ENCODE measurements at regions not wholly inside any gene's neighbourhood (a gene's known extent, or its start where the extent isn't known, plus 50 kb on each side); places are given as distances from the start of the nearest gene placed in this dataset.

DNA sequence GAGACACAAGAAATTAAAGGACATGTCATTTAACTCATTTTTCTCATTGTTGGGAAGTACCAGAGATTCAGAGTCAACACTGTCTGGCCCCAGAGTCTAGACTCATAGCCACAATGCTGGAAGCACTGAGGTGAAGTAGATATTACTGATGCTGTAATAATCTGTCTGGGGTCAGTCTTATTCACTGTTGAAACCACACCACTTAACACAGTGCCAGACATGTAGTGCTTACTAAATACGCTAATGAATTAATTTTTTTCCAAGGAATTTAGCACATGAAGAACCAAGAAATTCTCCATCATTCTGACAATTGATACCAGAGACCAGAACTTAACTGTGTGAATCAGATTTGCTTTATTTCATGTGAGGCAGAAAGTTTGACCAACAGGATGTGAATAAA lies 150.8 kb upstream of the STAC start:
- ChIA-PET CTCF (no interaction called here), POLR2A (no interaction called here)
- H3K36me3 ChIP-seq (ENCODE audit: control insufficient read depth in 2 of 2, insufficient read depth in 1 of 2, low read length in 2 of 2): no peaks in the 10 kb centered on the region
- no peaks in the 10 kb centered on the region for H3K4me1 ChIP-seq (ENCODE audit: control insufficient read depth, insufficient read depth, low read length)
- H3K4me3 ChIP-seq (ENCODE audit: low read depth, low read length): no peak overlapping the region
- no peaks in the 10 kb centered on the region for H3K9me3 ChIP-seq (ENCODE audit: control insufficient read depth, insufficient read depth, low read depth, low read length)
- H3K27ac ChIP-seq (ENCODE audit: extremely low read depth, low read depth, low read length): no peak overlapping the region
- TF ChIP-seq ZNF704 (tag by site-specific recombination; IDR thresholded peaks at IDR 0.05) (no peak), ZNF10 (tag by site-specific recombination; IDR thresholded peaks at IDR 0.05) (no peak), ZNF248 (tag by site-specific recombination; IDR thresholded peaks at IDR 0.05) (no peak), ZNF624 (tag by site-specific recombination; IDR thresholded peaks at IDR 0.05) (no peak), MZF1 (tag by site-specific recombination; IDR thresholded peaks at IDR 0.05; ENCODE audit: borderline replicate concordance) (no peak), KLF7 (tag by site-specific recombination; IDR thresholded peaks at IDR 0.05; ENCODE audit: borderline replicate concordance) (no peak), PRDM6 (tag by site-specific recombination; IDR thresholded peaks at IDR 0.05) (no peak), ZNF830 (tag by site-specific recombination; IDR thresholded peaks at IDR 0.05; ENCODE audit: low read depth) (no peak), ZNF785 (tag by site-specific recombination; IDR thresholded peaks at IDR 0.05) (no peak), ZNF423 (tag by site-specific recombination; IDR thresholded peaks at IDR 0.05) (no peak), ZNF311 (tag by site-specific recombination; IDR thresholded peaks at IDR 0.05; ENCODE audit: borderline replicate concordance) (no peak), ZNF239 (tag by site-specific recombination; IDR thresholded peaks at IDR 0.05) (no peak), ZNF544 (tag by site-specific recombination; IDR thresholded peaks at IDR 0.05) (no peak), ZNF18 (tag by site-specific recombination; IDR thresholded peaks at IDR 0.05) (no peak), GLI2 (tag by site-specific recombination; IDR thresholded peaks at IDR 0.05; ENCODE audit: borderline replicate concordance, low read depth) (no peak)
- TF ChIP-seq, protein P1, sequence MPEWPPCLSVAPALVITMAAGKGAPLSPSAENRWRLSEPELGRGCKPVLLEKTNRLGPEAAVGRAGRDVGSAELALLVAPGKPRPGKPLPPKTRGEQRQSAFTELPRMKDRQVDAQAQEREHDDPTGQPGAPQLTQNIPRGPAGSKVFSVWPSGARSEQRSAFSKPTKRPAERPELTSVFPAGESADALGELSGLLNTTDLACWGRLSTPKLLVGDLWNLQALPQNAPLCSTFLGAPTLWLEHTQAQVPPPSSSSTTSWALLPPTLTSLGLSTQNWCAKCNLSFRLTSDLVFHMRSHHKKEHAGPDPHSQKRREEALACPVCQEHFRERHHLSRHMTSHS (tag by site-specific recombination; IDR thresholded peaks at IDR 0.05): no peak

DNA sequence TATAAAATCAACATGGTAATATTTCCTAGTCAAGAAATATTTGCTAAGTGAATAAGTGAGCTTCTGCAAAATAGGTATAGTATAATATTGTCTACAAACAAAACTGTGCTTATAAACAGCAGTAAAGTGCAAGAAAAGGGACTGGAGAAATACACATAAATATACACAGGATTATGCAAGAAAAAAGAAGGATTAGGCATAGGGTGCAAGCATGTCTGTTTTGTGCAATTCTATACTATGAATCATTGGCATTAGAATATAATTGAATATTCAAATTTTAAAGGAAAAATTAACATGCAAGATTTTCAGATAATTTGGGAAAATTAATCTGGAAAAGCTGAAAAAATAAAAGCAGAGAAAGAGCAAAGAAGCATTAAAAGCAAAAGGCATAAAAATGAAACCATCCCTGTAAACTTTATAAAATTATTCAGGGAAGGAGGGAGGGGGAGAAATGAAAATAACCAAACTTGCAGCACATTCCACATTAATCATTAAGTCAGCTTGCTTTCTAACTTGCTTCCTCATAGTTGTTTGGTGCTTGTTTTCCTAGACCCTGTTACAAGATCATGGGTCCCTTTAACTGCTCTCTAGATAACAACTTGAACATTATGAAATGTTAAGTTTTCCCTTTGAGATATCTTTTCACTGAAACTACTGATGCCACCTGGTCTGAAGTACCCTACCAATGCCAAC lies 147.4 kb upstream of the STAC start:
- Histone ChIP-seq H3K4me3 (ENCODE audit: low read depth, low read length) (no peak overlapping the region), H3K4me1 (ENCODE audit: control insufficient read depth, insufficient read depth, low read length) (no peaks in the 10 kb centered on the region), H3K36me3 (ENCODE audit: control insufficient read depth in 2 of 2, insufficient read depth in 1 of 2, low read length in 2 of 2) (no peaks in the 10 kb centered on the region), H3K27ac (ENCODE audit: extremely low read depth, low read depth, low read length) (no peak overlapping the region), H3K9me3 (ENCODE audit: control insufficient read depth, insufficient read depth, low read depth, low read length) (no peaks in the 10 kb centered on the region)
- ChIA-PET CTCF (interaction anchor here (0.7 kb wide), 1 partner anchor 982 kb away, joined by 3 read pairs; no protein-coding TSS in a partner anchor), POLR2A (no interaction called here)
- TF ChIP-seq ZSCAN5A (tag by site-specific recombination; IDR thresholded peaks at IDR 0.05): no peak
- no peak for TF ChIP-seq ZNF449 (tag by site-specific recombination; IDR thresholded peaks at IDR 0.05)
- no peak for TF ChIP-seq ZNF404 (tag by site-specific recombination; IDR thresholded peaks at IDR 0.05)
- no peak for TF ChIP-seq TSHZ1 (tag by site-specific recombination; IDR thresholded peaks at IDR 0.05; ENCODE audit: borderline replicate concordance)
- TF ChIP-seq ZNF624 (tag by site-specific recombination; IDR thresholded peaks at IDR 0.05): no peak
- TF ChIP-seq, protein P2, sequence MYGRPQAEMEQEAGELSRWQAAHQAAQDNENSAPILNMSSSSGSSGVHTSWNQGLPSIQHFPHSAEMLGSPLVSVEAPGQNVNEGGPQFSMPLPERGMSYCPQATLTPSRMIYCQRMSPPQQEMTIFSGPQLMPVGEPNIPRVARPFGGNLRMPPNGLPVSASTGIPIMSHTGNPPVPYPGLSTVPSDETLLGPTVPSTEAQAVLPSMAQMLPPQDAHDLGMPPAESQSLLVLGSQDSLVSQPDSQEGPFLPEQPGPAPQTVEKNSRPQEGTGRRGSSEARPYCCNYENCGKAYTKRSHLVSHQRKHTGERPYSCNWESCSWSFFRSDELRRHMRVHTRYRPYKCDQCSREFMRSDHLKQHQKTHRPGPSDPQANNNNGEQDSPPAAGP (tag by site-specific recombination; IDR thresholded peaks at IDR 0.05): no peak

Data from HEK293 (cell line).